HG03159 (cell line): ENCODE measurements at regions not wholly inside any gene's neighbourhood (a gene's known extent, or its start where the extent isn't known, plus 50 kb on each side); places are given as distances from the start of the nearest gene placed in this dataset.
"Not testable (repeated sequence)": the region's sequence is repeated elsewhere in the genome, so short reads cannot be mapped to it uniquely, and the experiment has no call there.

Experiments used
- ATAC-seq: cut with Tn5 transposase; IDR thresholded peaks from one replicate; pipeline ENCODE4 v1.9.1; 2021; ENCODE audit warnings: mild to moderate bottlenecking, moderate library complexity; ENCODE audit not compliant: unreplicated experiment

- no peak for ATAC-seq
These were observed 335.7 kb upstream of the PPP2R3A start for GRCh38 chr3:135629701-135630408.

DNA sequence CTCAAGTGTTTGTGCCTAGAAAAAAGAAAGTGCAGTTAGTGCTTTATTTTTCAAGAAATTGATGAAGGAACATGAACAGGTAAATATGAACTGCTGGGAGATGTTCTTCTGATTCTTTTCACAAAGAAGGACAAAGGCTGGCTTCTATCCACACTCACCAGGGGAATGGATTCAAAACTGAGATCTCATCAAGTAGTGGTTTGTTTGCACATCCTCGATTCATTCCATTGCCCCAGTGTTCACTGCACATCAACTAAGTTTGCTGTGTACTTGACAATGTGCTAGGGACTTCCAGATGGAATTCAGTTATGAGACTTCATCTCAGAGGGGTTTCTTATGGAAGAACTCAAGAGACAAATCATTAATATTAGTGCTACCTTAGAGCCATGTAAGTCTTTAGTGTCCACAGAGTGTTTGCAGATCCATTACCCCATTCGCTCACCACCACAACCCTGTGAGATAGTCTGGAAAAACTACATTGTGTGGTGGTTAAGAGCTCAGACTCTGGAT lies 332.9 kb upstream of the PPP2R3A start:
- no peak for ATAC-seq

GRCh38 chr3:135633078-135633477 lies 332.4 kb upstream of the PPP2R3A start:
- ATAC-seq: no peak

GRCh38 chr3:135636596-135636995 lies 328.9 kb upstream of the PPP2R3A start:
- no peak for ATAC-seq

- no peak for ATAC-seq
These were observed 328.5 kb upstream of the PPP2R3A start for GRCh38 chr3:135637013-135637412.

DNA sequence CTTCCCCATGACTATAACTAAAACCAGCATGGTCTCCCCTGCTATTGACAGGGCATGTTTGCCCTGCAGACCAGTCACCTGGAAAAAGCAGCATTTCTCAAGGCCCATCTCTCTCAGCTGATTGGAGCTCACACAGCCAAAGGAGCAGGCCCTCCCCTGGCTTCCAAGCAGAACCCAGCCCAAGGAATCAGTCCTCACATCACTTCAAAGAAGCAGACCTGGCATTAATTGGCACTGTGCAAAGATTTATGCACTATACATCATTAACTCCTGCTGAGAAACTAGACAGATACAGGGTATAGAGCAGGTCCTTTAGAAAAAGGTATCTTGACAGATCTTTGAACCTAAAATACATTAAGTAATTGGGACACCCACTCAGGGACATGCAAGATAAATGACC lies 323.8 kb upstream of the PPP2R3A start:
- ATAC-seq: no peak

DNA sequence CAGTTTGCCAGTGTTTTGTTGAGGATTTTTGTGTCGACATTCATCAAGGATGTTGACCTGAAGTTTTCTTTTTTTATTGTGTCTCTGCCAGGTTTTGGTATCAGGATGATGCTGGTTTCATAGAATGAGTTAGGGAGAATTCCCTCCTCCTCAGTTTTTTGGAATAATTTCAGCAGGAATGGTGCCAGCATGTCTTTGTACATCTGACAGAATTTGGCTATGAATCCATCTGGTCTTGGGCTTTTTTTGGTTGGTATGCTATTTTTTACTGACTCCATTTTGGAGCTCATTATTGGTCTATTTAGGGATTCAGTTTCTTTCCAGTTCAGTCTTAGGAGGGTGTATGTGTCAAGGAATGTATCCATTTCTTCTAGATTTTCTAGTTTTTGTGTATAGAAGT lies 320.0 kb upstream of the PPP2R3A start:
- no peak for ATAC-seq

DNA sequence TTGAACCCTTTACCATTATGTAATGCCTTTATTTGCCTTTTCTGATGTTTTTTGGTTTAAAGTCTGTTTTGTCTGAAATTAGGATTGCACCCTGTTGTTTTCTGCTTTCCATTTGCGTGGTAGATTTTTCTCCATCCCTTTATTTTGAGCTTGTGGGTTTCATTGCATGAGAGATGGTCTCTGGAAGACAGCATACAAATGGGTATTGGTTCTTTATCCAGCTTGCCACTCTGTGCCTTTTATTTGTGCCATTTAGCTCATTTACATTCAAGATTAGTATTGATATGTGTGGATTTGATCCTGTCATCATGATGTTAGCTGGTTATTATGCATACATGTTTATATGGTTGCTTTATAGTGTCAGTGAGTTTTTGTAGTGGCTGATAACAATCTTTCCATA lies 318.7 kb upstream of the PPP2R3A start:
- no peak for ATAC-seq

DNA sequence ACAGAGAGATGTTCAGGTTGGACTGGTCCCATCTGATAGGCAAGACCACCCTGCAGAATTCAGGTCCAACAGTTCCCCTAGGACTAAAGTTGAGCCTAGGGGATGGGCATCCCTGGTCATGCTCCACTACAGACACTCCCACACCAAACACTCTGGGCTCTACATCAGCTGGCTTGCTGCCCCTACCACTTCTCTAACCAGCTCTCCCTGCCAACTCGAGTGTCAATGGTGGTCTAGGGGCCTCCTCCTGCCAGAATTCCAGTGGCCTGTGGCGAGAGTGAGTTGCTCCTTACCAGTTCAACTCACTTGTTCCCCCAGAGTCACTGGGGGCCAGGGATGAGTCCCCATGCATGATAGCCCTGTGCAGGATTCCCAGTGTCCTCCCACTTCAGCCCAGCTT lies 316.2 kb upstream of the PPP2R3A start:
- ATAC-seq: no peak

DNA sequence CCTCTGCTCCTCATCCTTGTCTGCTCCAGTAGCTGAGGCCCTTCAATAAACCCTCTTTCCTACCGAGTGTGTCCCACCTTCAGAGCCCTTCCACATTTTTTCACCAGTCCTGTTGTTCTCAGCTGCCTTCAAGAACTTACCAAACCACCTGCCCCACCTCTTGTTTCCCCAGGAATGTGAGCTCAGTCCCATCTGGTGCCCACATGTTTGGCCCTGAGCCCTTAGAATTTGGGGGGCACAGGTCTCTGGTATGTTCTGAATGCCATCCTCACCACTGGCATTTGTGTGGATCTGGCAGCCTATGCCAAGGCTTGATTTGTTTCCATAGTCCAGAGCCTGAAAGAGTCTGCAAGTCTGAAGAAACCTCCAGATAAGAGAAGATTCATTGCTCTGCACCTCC lies 315.2 kb upstream of the PPP2R3A start:
- ATAC-seq: no peak

- ATAC-seq: no peak
These were observed 313.1 kb upstream of the PPP2R3A start for GRCh38 chr3:135652388-135652787.

DNA sequence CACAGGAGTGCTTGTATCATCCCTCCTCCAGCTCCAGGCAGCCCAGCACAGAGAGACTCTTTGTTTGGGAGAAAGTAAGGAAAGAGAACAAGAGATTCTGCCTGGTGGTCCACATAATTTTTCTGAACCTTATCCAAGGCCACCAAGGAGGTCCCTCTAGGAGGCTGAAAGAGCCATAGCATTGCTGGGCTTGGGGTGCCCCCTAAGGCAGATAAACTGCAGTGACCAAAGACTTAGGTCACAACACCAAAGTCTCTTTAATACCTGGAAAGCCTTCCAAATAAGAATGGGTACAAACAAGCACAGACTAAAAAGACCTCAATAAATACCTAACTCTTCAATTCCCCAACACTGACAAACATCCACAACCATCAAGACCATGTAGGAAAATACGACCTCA lies 310.2 kb upstream of the PPP2R3A start:
- ATAC-seq: no peak

DNA sequence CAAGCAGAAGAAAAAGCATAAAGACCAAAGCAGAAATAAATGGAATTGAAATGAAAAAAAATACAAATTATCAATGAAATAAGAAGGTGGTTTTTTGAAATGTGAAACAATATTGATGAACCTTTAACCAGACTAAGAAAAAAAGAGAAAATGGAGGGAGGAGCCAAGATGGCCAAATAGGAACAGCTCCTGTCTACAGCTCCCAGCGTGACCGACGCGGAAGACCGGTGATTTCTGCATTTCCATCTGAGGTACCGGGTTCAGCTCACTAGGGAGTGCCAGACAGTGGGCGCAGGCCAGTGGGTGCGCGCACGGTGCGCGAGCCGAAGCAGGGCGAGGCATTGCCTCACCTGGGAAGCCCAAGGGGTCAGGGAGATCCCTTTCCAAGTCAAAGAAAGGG lies 307.1 kb upstream of the PPP2R3A start:
- not testable (repeated sequence) for ATAC-seq

DNA sequence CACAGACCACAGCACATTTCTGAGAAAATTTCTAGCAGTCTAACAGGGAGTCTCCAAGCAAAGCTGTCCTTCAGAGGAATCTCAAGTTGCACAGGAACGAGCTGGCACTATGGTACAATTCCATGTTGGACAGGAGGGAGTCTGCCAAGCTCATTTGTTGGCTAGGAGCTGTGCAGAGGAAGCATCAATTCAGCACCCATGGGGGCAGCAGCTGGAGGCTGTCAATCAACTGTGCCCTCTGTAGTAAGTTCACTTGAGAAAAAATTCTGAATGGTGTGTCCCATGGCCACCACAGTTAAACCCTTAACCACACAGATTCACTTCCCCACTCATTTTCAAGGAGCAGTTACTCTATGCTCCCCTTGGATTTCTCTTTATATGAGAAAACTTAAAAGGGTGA lies 298.5 kb upstream of the PPP2R3A start:
- no peak for ATAC-seq

DNA sequence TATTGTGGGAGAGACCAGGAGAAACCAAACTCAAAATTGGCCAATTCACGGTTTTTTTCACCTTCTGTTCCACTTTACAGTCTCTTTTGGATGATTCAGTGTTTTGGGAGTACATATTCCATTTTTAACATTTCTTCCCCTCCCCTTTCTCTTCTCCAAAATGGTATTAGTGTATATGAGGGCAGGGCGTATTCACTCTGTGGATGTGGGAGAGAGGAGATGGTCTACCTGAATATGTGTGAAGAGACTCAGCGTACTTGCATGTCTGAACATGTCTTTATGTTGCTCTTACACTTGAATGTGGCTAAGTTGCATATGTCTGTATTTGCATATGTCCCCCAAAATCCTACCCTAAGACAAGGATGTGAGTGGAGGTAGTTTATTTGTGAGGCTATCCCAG lies 291.0 kb upstream of the PPP2R3A start:
- ATAC-seq: no peak

DNA sequence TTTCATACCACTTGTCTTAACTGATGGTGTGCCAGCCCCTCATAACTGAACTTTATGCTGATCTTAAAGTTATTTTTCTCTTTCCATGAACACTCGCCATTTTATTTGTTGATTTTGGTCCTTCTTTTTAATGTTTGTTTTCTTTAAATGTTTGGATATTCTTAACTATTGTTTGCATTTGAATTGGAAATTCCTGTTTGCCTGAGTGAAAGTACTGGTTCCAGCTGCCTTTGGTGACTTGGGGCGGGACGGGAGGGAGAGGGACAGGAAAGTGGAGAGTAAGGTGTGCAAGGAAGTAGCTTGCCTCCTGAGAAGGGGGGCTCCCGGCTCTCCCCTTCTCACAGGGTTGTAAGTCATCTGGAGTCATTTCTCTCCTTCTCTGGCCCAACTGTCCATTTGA lies 287.1 kb upstream of the PPP2R3A start:
- no peak for ATAC-seq

GRCh38 chr3:135688003-135688402 lies 277.5 kb upstream of the PPP2R3A start:
- ATAC-seq: no peak

GRCh38 chr3:135690664-135691063 lies 274.9 kb upstream of the PPP2R3A start:
- no peak for ATAC-seq

DNA sequence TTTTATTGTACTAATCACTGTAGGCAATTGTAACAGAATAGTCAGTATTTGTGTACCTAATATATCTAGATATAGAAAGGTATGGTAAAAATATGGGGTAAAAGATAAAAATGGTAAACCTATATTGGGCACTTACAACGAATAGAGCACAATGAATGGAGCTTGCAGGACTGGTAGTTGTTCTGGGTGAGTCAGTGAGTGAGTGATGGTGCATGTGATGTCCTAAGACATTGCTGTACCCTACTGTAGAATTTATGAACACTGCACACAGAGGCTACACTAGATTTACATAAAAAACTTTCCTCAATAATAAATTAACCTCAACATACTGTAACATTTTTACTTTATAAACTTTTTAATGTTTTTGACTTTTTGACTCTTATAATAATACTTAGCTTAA lies 274.3 kb upstream of the PPP2R3A start:
- ATAC-seq: no peak

GRCh38 chr3:135694142-135694541 lies 271.4 kb upstream of the PPP2R3A start:
- ATAC-seq: no peak

DNA sequence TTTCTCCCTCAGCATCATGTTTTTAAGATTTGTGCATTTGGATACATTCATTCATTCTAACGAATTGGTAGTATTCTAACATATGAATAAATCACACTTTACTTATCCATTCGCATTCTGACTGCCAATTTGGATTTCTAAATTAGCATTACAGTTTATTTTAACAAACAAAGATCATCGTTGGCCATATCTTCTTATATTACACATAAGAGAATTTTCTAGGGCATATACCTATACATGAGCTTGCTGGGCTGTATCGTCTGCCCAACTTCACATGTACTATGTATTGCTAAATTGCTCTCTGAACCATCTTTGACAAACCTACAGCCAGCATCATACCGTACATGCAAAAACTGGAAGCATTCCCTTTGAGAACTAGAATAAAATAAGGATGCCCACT lies 265.8 kb upstream of the PPP2R3A start:
- ATAC-seq: no peak

DNA sequence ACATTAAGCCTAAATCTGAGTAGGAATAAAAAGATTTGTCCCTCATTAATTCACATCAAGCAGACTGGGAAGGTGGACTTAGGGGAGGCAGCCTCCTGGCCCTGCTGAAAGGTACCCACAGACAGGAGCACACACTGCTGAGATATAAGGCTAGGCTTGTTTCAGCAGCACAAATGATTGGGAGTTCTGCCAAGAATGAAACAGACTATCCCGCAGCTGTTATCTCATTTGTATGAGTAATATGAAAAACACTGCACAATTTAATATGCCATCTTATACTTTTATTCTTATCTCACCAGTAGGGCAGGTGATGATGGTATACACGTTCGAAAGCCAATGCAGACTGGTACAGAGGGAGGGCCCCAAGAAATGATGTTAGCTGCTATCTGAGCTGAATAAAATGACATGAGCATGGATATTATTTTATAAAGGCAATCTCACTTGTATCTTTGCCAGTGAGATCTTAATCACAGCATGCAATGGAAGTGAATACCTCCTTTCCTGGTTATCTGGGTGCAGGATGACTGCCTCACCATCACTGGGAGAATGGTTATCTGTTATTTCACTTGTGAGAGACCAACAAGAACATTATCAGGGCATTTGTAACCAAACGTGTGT lies 258.7 kb upstream of the PPP2R3A start:
- no peak for ATAC-seq

DNA sequence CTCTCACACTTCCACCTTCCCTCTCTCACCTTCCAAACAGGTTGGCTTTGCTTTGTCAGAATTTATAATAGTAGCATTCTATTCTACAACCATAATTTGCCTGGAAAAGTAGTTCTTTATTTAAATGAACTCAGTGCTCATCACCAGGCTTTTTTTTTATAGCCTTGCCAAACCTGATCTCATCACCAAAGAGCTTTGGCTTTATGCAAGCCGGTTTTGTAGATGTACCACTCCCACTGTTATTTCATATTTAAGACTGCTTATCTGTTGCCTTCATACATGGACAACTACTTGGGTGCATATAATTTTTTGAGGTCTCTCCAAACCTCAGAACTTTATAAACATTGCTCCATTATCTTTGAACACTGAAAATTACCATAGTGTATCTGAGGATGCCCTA lies 246.1 kb upstream of the PPP2R3A start:
- ATAC-seq: no peak
